Fibroblast of lung (primary cell): ENCODE measurements at regions not wholly inside any gene's neighbourhood (a gene's known extent, or its start where the extent isn't known, plus 50 kb on each side); places are given as distances from the start of the nearest gene placed in this dataset.
A peak's percentile ranks its signal among the peaks of the same experiment; 100 is the strongest.

Experiments used
- CTCF ChIP-seq, 2 donors: IDR thresholded peaks in 1 of 2; conservative IDR thresholded peaks in 1 of 2; 1 replicate in 1 of 2; 2 replicates in 1 of 2; pipeline ENCODE4 v1.5.1; 2011 to 2012; ENCODE audit warnings: low read length in 2 of 2, control low read depth in 1 of 2, inconsistent platforms in 1 of 2, low read depth in 1 of 2, mild to moderate bottlenecking in 1 of 2
- EZH2 ChIP-seq: IDR thresholded peaks from 2 replicates; pipeline ENCODE4 v1.5.1; 2012; ENCODE audit warnings: low read length, control low read depth, mild to moderate bottlenecking; ENCODE audit errors: missing control alignments

- TF ChIP-seq CTCF (conservative IDR thresholded peaks at IDR 0.05 in 1 of 2, IDR thresholded peaks at IDR 0.05 in 1 of 2; ENCODE audit: low read depth in 1 of 2, low read length in 2 of 2) (peak; percentile 24 to 47), EZH2 (no peak)
These were observed 484.6 kb downstream of the AACS start for GRCh38 chr12:125549836-125550235.
